Lower leg skin (tissue), 4 donors: ENCODE measurements at regions not wholly inside any gene's neighbourhood (a gene's known extent, or its start where the extent isn't known, plus 50 kb on each side); places are given as distances from the start of the nearest gene placed in this dataset.

ENCODE experiments used
- DNase-seq, 2 donors: peaks; one replicate each; pipeline ENCODE4 v3.0.0-alpha.2; 2019; ENCODE audit warnings: low spot score in 2 of 2
- H3K4me3 ChIP-seq: fragments of 200-600 bp; sonication (generic); 2 replicates; pipeline ENCODE4 v1.5.1; 2017; ENCODE audit warnings: mild to moderate bottlenecking, low read depth; ENCODE audit not compliant: poor library complexity, severe bottlenecking
- POLR2A ChIP-seq, 2 donors: fragments of 450-650 bp; IDR thresholded peaks; one replicate each; pipeline ENCODE4 v1.6.1; 2016 to 2017; ENCODE audit warnings: antibody characterized with exemption in 2 of 2, mild to moderate bottlenecking in 1 of 2, moderate library complexity in 1 of 2
- WGBS, 2 donors: methylation state at CpG; one replicate each; pipeline ENCODE4 v1.1.5; 2018; 5-methylcytosine and 5-hydroxymethylcytosine counted together
- intact Hi-C: fragments of 100-400 bp; cut with DNase I; formaldehyde crosslinking; loops from one replicate; pipeline ENCODE4 v1.15.0; 2023; ENCODE audit warnings: low total_unique reads
- TF ChIP-seq, protein P1 (sequence below), 3 donors: fragments of 450-650 bp; IDR thresholded peaks; one replicate each; pipeline ENCODE4 v1.5.1; 2016; ENCODE audit warnings: antibody characterized with exemption in 3 of 3, mild to moderate bottlenecking in 3 of 3, moderate library complexity in 2 of 3

DNA sequence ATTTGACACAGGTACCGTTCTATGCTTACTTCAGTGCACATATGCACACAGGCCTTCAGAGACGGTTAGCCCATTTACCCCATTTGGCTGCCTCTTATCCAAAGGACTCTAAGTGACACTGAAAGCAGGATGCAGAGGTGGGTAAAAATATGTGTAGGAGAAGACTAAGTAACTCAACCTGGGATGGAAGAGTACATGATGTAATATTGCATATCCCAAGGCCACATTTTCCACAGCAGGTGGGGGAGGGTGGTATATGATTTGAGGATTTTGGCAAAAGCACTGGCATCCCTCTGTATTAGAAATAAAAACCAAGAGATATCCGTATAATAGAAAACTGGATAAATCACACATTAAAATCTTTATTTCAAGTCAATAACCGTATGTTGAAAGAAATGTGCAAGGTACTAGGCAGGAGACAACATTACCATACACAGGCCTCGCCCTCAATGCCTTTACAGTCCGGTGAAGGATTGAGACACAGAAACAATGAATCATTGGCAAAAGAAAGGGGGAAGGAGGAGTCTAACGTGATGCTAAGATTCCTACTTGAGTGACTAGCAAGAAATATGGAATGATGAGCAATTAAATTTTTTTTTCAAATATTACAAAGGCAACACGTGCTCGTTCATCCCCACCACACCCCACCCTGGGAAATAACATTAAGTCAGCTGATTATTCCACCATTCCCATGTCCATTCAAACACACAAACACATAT lies 161.0 kb upstream of the RASGEF1B start:
- no peak overlapping the region for H3K4me3 ChIP-seq
- TF ChIP-seq, protein P1, sequence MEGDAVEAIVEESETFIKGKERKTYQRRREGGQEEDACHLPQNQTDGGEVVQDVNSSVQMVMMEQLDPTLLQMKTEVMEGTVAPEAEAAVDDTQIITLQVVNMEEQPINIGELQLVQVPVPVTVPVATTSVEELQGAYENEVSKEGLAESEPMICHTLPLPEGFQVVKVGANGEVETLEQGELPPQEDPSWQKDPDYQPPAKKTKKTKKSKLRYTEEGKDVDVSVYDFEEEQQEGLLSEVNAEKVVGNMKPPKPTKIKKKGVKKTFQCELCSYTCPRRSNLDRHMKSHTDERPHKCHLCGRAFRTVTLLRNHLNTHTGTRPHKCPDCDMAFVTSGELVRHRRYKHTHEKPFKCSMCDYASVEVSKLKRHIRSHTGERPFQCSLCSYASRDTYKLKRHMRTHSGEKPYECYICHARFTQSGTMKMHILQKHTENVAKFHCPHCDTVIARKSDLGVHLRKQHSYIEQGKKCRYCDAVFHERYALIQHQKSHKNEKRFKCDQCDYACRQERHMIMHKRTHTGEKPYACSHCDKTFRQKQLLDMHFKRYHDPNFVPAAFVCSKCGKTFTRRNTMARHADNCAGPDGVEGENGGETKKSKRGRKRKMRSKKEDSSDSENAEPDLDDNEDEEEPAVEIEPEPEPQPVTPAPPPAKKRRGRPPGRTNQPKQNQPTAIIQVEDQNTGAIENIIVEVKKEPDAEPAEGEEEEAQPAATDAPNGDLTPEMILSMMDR (IDR thresholded peaks at IDR 0.05): no peak
- TF ChIP-seq POLR2A (IDR thresholded peaks at IDR 0.05): no peak
- intact Hi-C loops: no loop called here
- WGBS, 2 donors: 41 to 44% methylated on average over 9 of the region's 9 CpGs
- no peak for DNase-seq

DNA sequence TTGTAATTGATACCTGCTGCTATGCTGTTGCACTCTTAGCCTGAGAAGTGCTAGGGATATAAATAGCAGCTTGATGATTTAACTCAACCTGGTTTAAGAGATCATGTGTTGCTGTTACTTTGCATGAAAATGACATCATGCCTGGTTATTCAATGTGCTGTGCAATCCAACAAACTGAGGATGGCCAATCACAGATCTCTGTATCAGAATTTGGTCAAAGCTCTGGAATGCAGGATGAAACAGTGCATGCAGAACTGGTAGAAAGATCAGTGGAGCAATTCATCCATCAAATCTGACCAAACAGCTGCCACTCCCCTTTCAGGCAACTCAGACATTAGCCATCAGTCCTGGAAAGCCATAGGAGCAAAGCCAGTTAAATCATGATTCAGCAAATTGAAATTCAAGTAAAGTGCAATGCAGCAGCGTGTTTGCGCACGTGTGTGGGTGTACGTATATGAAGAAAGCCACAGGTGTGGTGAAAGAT lies 160.3 kb upstream of the RASGEF1B start:
- peak in 1 of 2 donors; percentile 33 for DNase-seq
- intact Hi-C loops: no loop called here
- TF ChIP-seq, protein P1 (IDR thresholded peaks at IDR 0.05): no peak
- WGBS, 2 donors: 22 to 41% methylated on average over 4 of the region's 4 CpGs
- no peak overlapping the region for H3K4me3 ChIP-seq

DNA sequence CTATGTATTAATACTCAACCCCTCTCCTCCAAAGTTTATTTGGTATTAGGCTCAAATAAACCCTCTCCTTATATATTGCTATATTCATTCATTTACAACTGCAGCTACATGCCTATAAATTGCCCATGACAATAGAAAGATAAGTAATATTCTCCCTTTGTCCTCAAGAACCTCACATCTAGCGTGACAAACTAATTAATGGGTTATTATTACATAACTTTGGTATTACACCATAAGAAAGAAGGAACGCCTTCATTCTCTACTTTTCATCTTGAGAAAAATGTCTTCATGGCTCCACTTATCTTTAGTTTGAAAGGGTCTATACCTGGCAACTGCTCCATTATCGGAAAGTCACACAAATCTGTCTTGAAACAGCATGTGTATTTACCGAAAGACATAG lies 157.7 kb upstream of the RASGEF1B start:
- H3K4me3 ChIP-seq: no peak overlapping the region
- TF ChIP-seq, protein P1 (IDR thresholded peaks at IDR 0.05): no peak
- no peak for TF ChIP-seq POLR2A (IDR thresholded peaks at IDR 0.05)
- no peak for DNase-seq
- 63 to 64% methylated on average over 4 of the region's 4 CpGs for WGBS, 2 donors
- intact Hi-C loops: no loop called here

DNA sequence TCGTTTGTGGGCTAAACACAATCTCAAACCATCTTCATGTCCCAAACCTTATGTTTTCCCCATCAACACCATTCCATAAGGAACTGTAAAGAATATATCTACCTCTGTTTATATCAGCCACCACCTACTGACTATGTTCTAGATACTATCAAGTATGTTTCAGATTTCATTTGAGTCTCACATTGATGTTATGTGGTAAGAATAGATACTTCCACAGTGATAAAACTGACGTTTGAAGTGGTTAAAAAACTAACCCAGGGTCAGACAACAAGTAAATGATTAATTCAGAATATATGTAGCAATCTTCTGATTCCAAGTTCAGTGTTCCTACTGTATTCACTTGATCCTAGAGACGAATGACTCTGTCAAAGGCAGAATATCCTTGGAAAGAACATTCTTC lies 156.8 kb upstream of the RASGEF1B start:
- intact Hi-C loops: no loop called here
- TF ChIP-seq, protein P1 (IDR thresholded peaks at IDR 0.05): no peak
- TF ChIP-seq POLR2A (IDR thresholded peaks at IDR 0.05): no peak
- DNase-seq: no peak
- no peak overlapping the region for H3K4me3 ChIP-seq
- WGBS, 2 donors: 59 to 74% methylated on average over 3 of the region's 3 CpGs

DNA sequence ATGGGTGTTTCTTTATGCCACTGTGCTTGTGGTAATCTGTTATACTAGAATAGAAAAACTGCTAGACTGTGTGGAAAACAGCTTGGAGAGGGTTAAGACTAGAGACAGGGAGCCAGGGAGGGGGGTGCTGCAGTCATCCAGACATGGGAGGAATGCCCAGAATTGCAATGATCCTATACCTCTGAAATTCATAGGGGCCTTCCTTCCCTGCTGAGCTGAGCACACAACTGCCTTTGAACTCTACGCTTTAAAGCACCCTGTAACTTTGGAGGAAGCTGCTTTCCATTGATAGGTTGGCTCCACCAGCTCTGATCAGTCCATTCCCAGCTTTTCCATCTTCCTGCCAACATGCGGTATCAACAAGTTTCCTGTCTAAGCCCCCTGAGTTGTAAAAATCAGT lies 155.9 kb upstream of the RASGEF1B start:
- no peak for TF ChIP-seq POLR2A (IDR thresholded peaks at IDR 0.05)
- TF ChIP-seq, protein P1 (IDR thresholded peaks at IDR 0.05): no peak
- 92 to 100% methylated on average over 2 of the region's 2 CpGs for whole genome bisulfite sequencing, 2 donors
- DNase-seq: no peak
- intact Hi-C loops: no loop called here
- no peak overlapping the region for H3K4me3 ChIP-seq

DNA sequence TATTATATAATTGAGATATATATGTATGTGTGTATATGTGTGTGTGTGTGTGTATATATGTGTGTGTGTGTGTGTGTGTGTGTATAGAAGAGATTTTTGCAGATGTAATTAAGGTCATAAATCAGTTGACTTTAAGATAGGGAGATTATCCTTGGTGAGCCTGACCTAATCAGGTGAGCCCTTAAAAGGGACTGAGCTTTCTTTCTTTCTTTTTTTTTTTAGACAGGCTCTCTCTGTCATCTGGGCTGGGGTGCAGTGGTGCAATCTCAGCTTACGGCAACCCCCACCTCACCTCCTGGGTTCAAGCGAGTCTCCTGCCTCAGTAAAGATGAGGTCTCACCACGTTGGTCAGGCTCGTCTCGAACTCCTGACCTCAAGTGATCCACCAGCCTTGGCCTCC lies 155.1 kb upstream of the RASGEF1B start:
- WGBS, 2 donors: 78% methylated on average over 5 of the region's 5 CpGs
- TF ChIP-seq, protein P1 (IDR thresholded peaks at IDR 0.05): no peak
- no peak for TF ChIP-seq POLR2A (IDR thresholded peaks at IDR 0.05)
- intact Hi-C loops: no loop called here
- no peak overlapping the region for H3K4me3 ChIP-seq
- DNase-seq: no peak
